HCT116 (cell line): ENCODE measurements at regions not wholly inside any gene's neighbourhood (a gene's known extent, or its start where the extent isn't known, plus 50 kb on each side); places are given as distances from the start of the nearest gene placed in this dataset.

Experiments used
- CTCF ChIP-seq, 3 experiments: fragments of 200-600 bp in 1 of 3; sonication (generic) in 1 of 3; IDR thresholded peaks in 2 of 3; conservative IDR thresholded peaks in 1 of 3; 2 replicates each; pipeline ENCODE4 v1.5.1; 2012 to 2017; ENCODE audit warnings: low read depth in 2 of 3, low read length in 2 of 3, antibody characterized with exemption in 1 of 3, borderline replicate concordance in 1 of 3, control low read depth in 1 of 3, mild to moderate bottlenecking in 1 of 3, mixed read lengths in 1 of 3, mixed run types in 1 of 3, moderate library complexity in 1 of 3; ENCODE audit not compliant: insufficient read depth in 1 of 3
- EGR1 ChIP-seq: IDR thresholded peaks from 2 replicates; pipeline ENCODE4 v1.6.1; 2012; ENCODE audit warnings: low read depth
- EZH2 ChIP-seq: fragments of 200-600 bp; sonication (generic); IDR thresholded peaks from 2 replicates; pipeline ENCODE4 v1.6.1; 2017; ENCODE audit warnings: antibody characterized with exemption, mixed run types
- EZH2phosphoT487 ChIP-seq: fragments of 200-600 bp; IDR thresholded peaks from 2 replicates; pipeline ENCODE4 v1.6.1; 2018; ENCODE audit warnings: antibody characterized with exemption, borderline replicate concordance
- FOSL1 ChIP-seq: IDR thresholded peaks from 2 replicates; pipeline ENCODE4 v1.6.1; 2012; ENCODE audit warnings: low read depth
- POLR2A ChIP-seq: IDR thresholded peaks from 2 replicates; pipeline ENCODE4 v1.7.0; 2011; ENCODE audit warnings: borderline replicate concordance; ENCODE audit not compliant: insufficient read depth, insufficient read length; ENCODE audit errors: extremely low read depth
- POLR2AphosphoS5 ChIP-seq: IDR thresholded peaks from 2 replicates; pipeline ENCODE4 v1.6.1; 2011; ENCODE audit warnings: mild to moderate bottlenecking, low read depth, low read length, moderate library complexity
- RAD21 ChIP-seq: IDR thresholded peaks from 2 replicates; pipeline ENCODE4 v1.6.1; 2012; ENCODE audit warnings: low read depth, mild to moderate bottlenecking
- YY1 ChIP-seq: IDR thresholded peaks from 2 replicates; pipeline ENCODE4 v1.6.1; 2011; ENCODE audit warnings: low read length, low read depth, moderate library complexity, mild to moderate bottlenecking; ENCODE audit not compliant: insufficient replicate concordance; ENCODE audit errors: extremely low read depth
- ZNF274 ChIP-seq: fragments of 200-500 bp; sonication (Bioruptor generic); IDR thresholded peaks from 2 replicates; pipeline ENCODE4 v1.6.1; 2014; ENCODE audit warnings: mild to moderate bottlenecking, low read depth, low read length, inconsistent platforms
- TF ChIP-seq, protein P1 (sequence below): IDR thresholded peaks from 2 replicates; pipeline ENCODE4 v1.6.1; 2012; ENCODE audit warnings: low read depth

GRCh38 chr3:137343283-137343682 is 385.5 kb downstream of the IL20RB start:
- TF ChIP-seq CTCF (IDR thresholded peaks at IDR 0.05 in 2 of 3, conservative IDR thresholded peaks at IDR 0.05 in 1 of 3; ENCODE audit: borderline replicate concordance in 1 of 3, insufficient read depth in 1 of 3, low read depth in 2 of 3, low read length in 2 of 3): no peak
- TF ChIP-seq ZNF274: no peak
- no peak for TF ChIP-seq EZH2
- TF ChIP-seq POLR2A: no peak
- TF ChIP-seq, protein P1, sequence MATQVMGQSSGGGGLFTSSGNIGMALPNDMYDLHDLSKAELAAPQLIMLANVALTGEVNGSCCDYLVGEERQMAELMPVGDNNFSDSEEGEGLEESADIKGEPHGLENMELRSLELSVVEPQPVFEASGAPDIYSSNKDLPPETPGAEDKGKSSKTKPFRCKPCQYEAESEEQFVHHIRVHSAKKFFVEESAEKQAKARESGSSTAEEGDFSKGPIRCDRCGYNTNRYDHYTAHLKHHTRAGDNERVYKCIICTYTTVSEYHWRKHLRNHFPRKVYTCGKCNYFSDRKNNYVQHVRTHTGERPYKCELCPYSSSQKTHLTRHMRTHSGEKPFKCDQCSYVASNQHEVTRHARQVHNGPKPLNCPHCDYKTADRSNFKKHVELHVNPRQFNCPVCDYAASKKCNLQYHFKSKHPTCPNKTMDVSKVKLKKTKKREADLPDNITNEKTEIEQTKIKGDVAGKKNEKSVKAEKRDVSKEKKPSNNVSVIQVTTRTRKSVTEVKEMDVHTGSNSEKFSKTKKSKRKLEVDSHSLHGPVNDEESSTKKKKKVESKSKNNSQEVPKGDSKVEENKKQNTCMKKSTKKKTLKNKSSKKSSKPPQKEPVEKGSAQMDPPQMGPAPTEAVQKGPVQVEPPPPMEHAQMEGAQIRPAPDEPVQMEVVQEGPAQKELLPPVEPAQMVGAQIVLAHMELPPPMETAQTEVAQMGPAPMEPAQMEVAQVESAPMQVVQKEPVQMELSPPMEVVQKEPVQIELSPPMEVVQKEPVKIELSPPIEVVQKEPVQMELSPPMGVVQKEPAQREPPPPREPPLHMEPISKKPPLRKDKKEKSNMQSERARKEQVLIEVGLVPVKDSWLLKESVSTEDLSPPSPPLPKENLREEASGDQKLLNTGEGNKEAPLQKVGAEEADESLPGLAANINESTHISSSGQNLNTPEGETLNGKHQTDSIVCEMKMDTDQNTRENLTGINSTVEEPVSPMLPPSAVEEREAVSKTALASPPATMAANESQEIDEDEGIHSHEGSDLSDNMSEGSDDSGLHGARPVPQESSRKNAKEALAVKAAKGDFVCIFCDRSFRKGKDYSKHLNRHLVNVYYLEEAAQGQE: no peak
- no peak for TF ChIP-seq FOSL1
- no peak for TF ChIP-seq RAD21
- no peak for TF ChIP-seq POLR2AphosphoS5
- no peak for TF ChIP-seq YY1
- no peak for TF ChIP-seq EGR1
- no peak for TF ChIP-seq EZH2phosphoT487
